NB4 (cell line): ENCODE measurements at regions not wholly inside any gene's neighbourhood (a gene's known extent, or its start where the extent isn't known, plus 50 kb on each side); places are given as distances from the start of the nearest gene placed in this dataset.

ENCODE experiments used
- DNase-seq: peaks from one replicate; pipeline ENCODE4 v3.0.0; 2010; ENCODE audit warnings: low read depth
- H3K4me3 ChIP-seq: one replicate; pipeline ENCODE4 v1.5.1; 2011; ENCODE audit warnings: mild to moderate bottlenecking, low read depth, low read length, moderate library complexity
- CTCF ChIP-seq: IDR thresholded peaks from one replicate; pipeline ENCODE4 v1.5.1; 2012; ENCODE audit warnings: low read depth, low read length
- MAX ChIP-seq: IDR thresholded peaks from 2 replicates; pipeline ENCODE4 v1.6.1; 2011; ENCODE audit warnings: low read depth, low read length
- MYC ChIP-seq: IDR thresholded peaks from 2 replicates; pipeline ENCODE4 v1.6.1; 2011; ENCODE audit warnings: low read depth, low read length
- POLR2A ChIP-seq: IDR thresholded peaks from 2 replicates; pipeline ENCODE4 v1.6.1; 2011; ENCODE audit warnings: mild to moderate bottlenecking; ENCODE audit not compliant: insufficient read length; ENCODE audit errors: extremely low read depth

GRCh38 chrX:37956223-37956622 is 50.1 kb upstream of the SYTL5 start:
- no peak overlapping the region for H3K4me3 ChIP-seq
- no peak for TF ChIP-seq MYC
- no peak for TF ChIP-seq POLR2A
- TF ChIP-seq MAX = no peak
- TF ChIP-seq CTCF = no peak
- no peak for DNase-seq
